PC-9 (cell line): ENCODE measurements at regions not wholly inside any gene's neighbourhood (a gene's known extent, or its start where the extent isn't known, plus 50 kb on each side); places are given as distances from the start of the nearest gene placed in this dataset.
"Not testable (repeated sequence)": the region's sequence is repeated elsewhere in the genome, so short reads cannot be mapped to it uniquely, and the experiment has no call there.

Experiments
- CTCF ChIP-seq: fragments of 200-600 bp; sonication (generic); conservative IDR thresholded peaks from 2 replicates; pipeline ENCODE4 v1.6.1; 2017; ENCODE audit warnings: mixed run types, antibody characterized with exemption, mild to moderate bottlenecking, moderate library complexity
- EZH2 ChIP-seq: fragments of 200-600 bp; sonication (generic); IDR thresholded peaks from 2 replicates; pipeline ENCODE4 v1.8.0; 2017; ENCODE audit warnings: antibody characterized with exemption, low read depth

- TF ChIP-seq CTCF, EZH2: not testable (repeated sequence)
These were observed 82.3 kb upstream of the BDP1 start for GRCh38 chr5:71373054-71373734.
